WTC11 (cell line): ENCODE measurements at regions not wholly inside any gene's neighbourhood (a gene's known extent, or its start where the extent isn't known, plus 50 kb on each side); places are given as distances from the start of the nearest gene placed in this dataset.

Experiments
- ATAC-seq: fragments of 200-7000 bp; cut with Tn5 transposase; 2 replicates; pipeline ENCODE4 v1.10.0; 2021; ENCODE audit warnings: mild to moderate bottlenecking, moderate library complexity
- CTCF ChIA-PET: fragments of 300-600 bp; sonication (Branson Sonifier 250); formaldehyde crosslinking; loops from one replicate; lab custom pipeline; 2021; ENCODE audit warnings: antibody characterized with exemption; lab: Charles Lee
- POLR2A ChIA-PET: fragments of 350-600 bp; sonication (Branson Sonifier 250); formaldehyde crosslinking; loops from one replicate; lab custom pipeline; 2021; ENCODE audit warnings: antibody characterized with exemption; lab: Charles Lee
- DNase-seq: peaks from one replicate; pipeline ENCODE4 v3.0.0; 2021; ENCODE audit warnings: low spot score
- H3K27ac Mint-ChIP-seq: 2 replicates; pipeline ENCODE4 v1.8.0; 2021; ENCODE audit warnings: mixed read lengths
- H3K27me3 Mint-ChIP-seq: 2 replicates; pipeline ENCODE4 v1.8.0; 2021; ENCODE audit warnings: low read depth, mild to moderate bottlenecking, moderate library complexity, mixed read lengths
- H3K36me3 Mint-ChIP-seq: 2 replicates; pipeline ENCODE4 v1.8.0; 2021; ENCODE audit warnings: mixed read lengths
- H3K4me1 Mint-ChIP-seq: 2 replicates; pipeline ENCODE4 v1.8.0; 2022; ENCODE audit warnings: mixed read lengths
- H3K4me3 Mint-ChIP-seq: 2 replicates; pipeline ENCODE4 v1.8.0; 2021; ENCODE audit warnings: mild to moderate bottlenecking, moderate library complexity, mixed read lengths
- H3K9me3 Mint-ChIP-seq: 2 replicates; pipeline ENCODE4 v1.8.0; 2021; ENCODE audit warnings: mixed read lengths
- ATF1 ChIP-seq: sonication (generic); formaldehyde crosslinking; IDR thresholded peaks from 2 replicates; pipeline ENCODE4 v1.8.1; 2023; ENCODE audit warnings: mild to moderate bottlenecking, moderate library complexity, missing genetic modification reagents
- ATF2 ChIP-seq: sonication (generic); formaldehyde crosslinking; IDR thresholded peaks from 2 replicates; pipeline ENCODE4 v1.8.1; 2022; ENCODE audit warnings: low read depth, missing genetic modification reagents, borderline replicate concordance
- CREM ChIP-seq: sonication (generic); formaldehyde crosslinking; IDR thresholded peaks from 2 replicates; pipeline ENCODE4 v1.8.1; 2022; ENCODE audit warnings: mild to moderate bottlenecking, missing genetic modification reagents, moderate library complexity
- E2F1 ChIP-seq: sonication (generic); formaldehyde crosslinking; IDR thresholded peaks from 2 replicates; pipeline ENCODE4 v1.8.0; 2022; ENCODE audit warnings: mild to moderate bottlenecking, missing genetic modification reagents
- FOXP1 ChIP-seq: sonication (generic); formaldehyde crosslinking; IDR thresholded peaks from 2 replicates; pipeline ENCODE4 v1.8.0; 2022; ENCODE audit warnings: missing genetic modification reagents, mild to moderate bottlenecking, moderate library complexity, borderline replicate concordance
- GRHL2 ChIP-seq: fragments of 250-450 bp; sonication (Bioruptor Pico); IDR thresholded peaks from 2 replicates; pipeline ENCODE4 v1.8.0; 2022; ENCODE audit warnings: mild to moderate bottlenecking, moderate library complexity; ENCODE audit not compliant: insufficient replicate concordance, severe bottlenecking
- JAZF1 ChIP-seq: fragments of 250-450 bp; sonication (Bioruptor Pico); IDR thresholded peaks from 2 replicates; pipeline ENCODE4 v1.9.0; 2021; ENCODE audit warnings: moderate library complexity, mild to moderate bottlenecking, inconsistent platforms
- KAT7 ChIP-seq: sonication (generic); formaldehyde crosslinking; IDR thresholded peaks from 2 replicates; pipeline ENCODE4 v1.8.1; 2023; ENCODE audit warnings: missing genetic modification reagents, mild to moderate bottlenecking, borderline replicate concordance
- MAX ChIP-seq: sonication (generic); formaldehyde crosslinking; IDR thresholded peaks from 2 replicates; pipeline ENCODE4 v1.8.0; 2022; ENCODE audit warnings: mild to moderate bottlenecking, missing genetic modification reagents
- MLX ChIP-seq: sonication (generic); formaldehyde crosslinking; IDR thresholded peaks from 2 replicates; pipeline ENCODE4 v1.8.1; 2023; ENCODE audit warnings: mild to moderate bottlenecking, missing genetic modification reagents, moderate library complexity
- NFATC4 ChIP-seq: fragments of 250-450 bp; sonication (Bioruptor Pico); IDR thresholded peaks from 2 replicates; pipeline ENCODE4 v1.9.0; 2021; ENCODE audit warnings: mild to moderate bottlenecking
- PREB ChIP-seq: sonication (generic); formaldehyde crosslinking; IDR thresholded peaks from 2 replicates; pipeline ENCODE4 v1.8.1; 2022; ENCODE audit warnings: mild to moderate bottlenecking, missing genetic modification reagents, moderate library complexity, borderline replicate concordance
- RORB ChIP-seq: fragments of 250-450 bp; sonication (Bioruptor Pico); IDR thresholded peaks from 2 replicates; pipeline ENCODE4 v1.9.0; 2021; ENCODE audit warnings: mild to moderate bottlenecking
- TEAD1 ChIP-seq: sonication (generic); formaldehyde crosslinking; IDR thresholded peaks from 2 replicates; pipeline ENCODE4 v1.8.0; 2022; ENCODE audit warnings: mild to moderate bottlenecking, missing genetic modification reagents
- TEAD4 ChIP-seq: sonication (generic); formaldehyde crosslinking; IDR thresholded peaks from 2 replicates; pipeline ENCODE4 v1.8.0; 2022; ENCODE audit warnings: mild to moderate bottlenecking, missing genetic modification reagents
- ZMAT4 ChIP-seq: fragments of 250-450 bp; sonication (Bioruptor Pico); IDR thresholded peaks from 2 replicates; pipeline ENCODE4 v1.9.0; 2021; ENCODE audit warnings: mild to moderate bottlenecking
- ZNF232 ChIP-seq: sonication (generic); formaldehyde crosslinking; IDR thresholded peaks from 2 replicates; pipeline ENCODE4 v1.8.0; 2022; ENCODE audit warnings: mild to moderate bottlenecking, missing genetic modification reagents
- ZNF263 ChIP-seq: sonication (generic); formaldehyde crosslinking; IDR thresholded peaks from 2 replicates; pipeline ENCODE4 v1.8.1; 2022; ENCODE audit warnings: low read depth, mild to moderate bottlenecking, moderate library complexity, missing genetic modification reagents

GRCh38 chr2:239586651-239587310 is 186.0 kb upstream of the HDAC4 start (continued):
- TF ChIP-seq E2F1 (CRISPR knock-in tag) (no peak), FOXP1 (CRISPR knock-in tag) (no peak), PREB (CRISPR knock-in tag) (no peak), ZMAT4 (CRISPR knock-in tag) (no peak)

- DNase-seq (no peak), ATAC-seq (no peak)
- no peaks in the 10 kb centered on the region for H3K36me3 Mint-ChIP-seq
- CTCF ChIA-PET: no interaction called here
- no peak overlapping the region for H3K27ac Mint-ChIP-seq
- H3K9me3 Mint-ChIP-seq: peaks cover under 1% of the 10 kb centered on the region
- H3K27me3 Mint-ChIP-seq: no peaks in the 10 kb centered on the region
- TF ChIP-seq MLX (CRISPR knock-in tag) (no peak), RORB (CRISPR knock-in tag) (no peak), CREM (CRISPR knock-in tag) (no peak), ZNF232 (CRISPR knock-in tag) (no peak), TEAD1 (CRISPR knock-in tag) (no peak), KAT7 (CRISPR knock-in tag) (no peak), ATF1 (CRISPR knock-in tag) (no peak), JAZF1 (CRISPR knock-in tag) (no peak), PREB (CRISPR knock-in tag) (no peak), ATF2 (no peak), NFATC4 (CRISPR knock-in tag) (no peak), ZNF263 (no peak), E2F1 (CRISPR knock-in tag) (no peak), GRHL2 (no peak), MAX (CRISPR knock-in tag) (no peak), TEAD4 (CRISPR knock-in tag) (no peak)
- POLR2A ChIA-PET: no interaction called here
- H3K4me3 Mint-ChIP-seq: no peak overlapping the region
- peaks cover 15% of the 10 kb centered on the region for H3K4me1 Mint-ChIP-seq
Measured at GRCh38 chr2:239585422-239585821, 184.6 kb upstream of the HDAC4 start.
